Glutamatergic neuron (in vitro differentiated cells): ENCODE measurements at regions not wholly inside any gene's neighbourhood (a gene's known extent, or its start where the extent isn't known, plus 50 kb on each side); places are given as distances from the start of the nearest gene placed in this dataset.
"Not testable (repeated sequence)": the region's sequence is repeated elsewhere in the genome, so short reads cannot be mapped to it uniquely, and the experiment has no call there.

ENCODE experiments used
- DNase-seq: peaks from one replicate; pipeline ENCODE4 v3.0.0; 2022
- H3K27ac Mint-ChIP-seq: one replicate; pipeline ENCODE4 v1.8.0; 2020; ENCODE audit warnings: mild to moderate bottlenecking, mixed read lengths, inconsistent platforms; ENCODE audit not compliant: unreplicated experiment
- H3K27me3 Mint-ChIP-seq: one replicate; pipeline ENCODE4 v1.8.0; 2020; ENCODE audit warnings: mild to moderate bottlenecking, moderate library complexity, mixed read lengths, inconsistent platforms; ENCODE audit not compliant: unreplicated experiment
- H3K36me3 Mint-ChIP-seq: one replicate; pipeline ENCODE4 v1.8.0; 2020; ENCODE audit warnings: mild to moderate bottlenecking, mixed read lengths, inconsistent platforms; ENCODE audit not compliant: unreplicated experiment
- H3K4me1 Mint-ChIP-seq: one replicate; pipeline ENCODE4 v1.8.0; 2020; ENCODE audit warnings: mild to moderate bottlenecking, low read depth, mixed read lengths, inconsistent platforms; ENCODE audit not compliant: unreplicated experiment
- H3K4me3 Mint-ChIP-seq: one replicate; pipeline ENCODE4 v1.8.0; 2020; ENCODE audit warnings: mild to moderate bottlenecking, mixed read lengths, inconsistent platforms; ENCODE audit not compliant: unreplicated experiment
- H3K9me3 Mint-ChIP-seq: one replicate; pipeline ENCODE4 v1.8.0; 2020; ENCODE audit warnings: mild to moderate bottlenecking, moderate library complexity, mixed read lengths, inconsistent platforms; ENCODE audit not compliant: unreplicated experiment
- TF ChIP-seq, protein P1 (sequence below): fragments of 200-600 bp; sonication (generic); IDR thresholded peaks from one replicate; pipeline ENCODE4 v1.5.0; 2021; ENCODE audit not compliant: partially characterized antibody, unreplicated experiment

GRCh38 chr12:61251076-61251475, 1009.1 kb upstream of the USP15 start:
- H3K27me3 Mint-ChIP-seq: no peaks in the 10 kb centered on the region
- H3K27ac Mint-ChIP-seq: no peak overlapping the region

GRCh38 chr12:61254225-61254624, 1006.0 kb upstream of the USP15 start:
- H3K36me3 Mint-ChIP-seq: no peaks in the 10 kb centered on the region
- no peaks in the 10 kb centered on the region for H3K27me3 Mint-ChIP-seq
- H3K27ac Mint-ChIP-seq: no peak overlapping the region
- no peak overlapping the region for H3K4me3 Mint-ChIP-seq
- TF ChIP-seq, protein P1, sequence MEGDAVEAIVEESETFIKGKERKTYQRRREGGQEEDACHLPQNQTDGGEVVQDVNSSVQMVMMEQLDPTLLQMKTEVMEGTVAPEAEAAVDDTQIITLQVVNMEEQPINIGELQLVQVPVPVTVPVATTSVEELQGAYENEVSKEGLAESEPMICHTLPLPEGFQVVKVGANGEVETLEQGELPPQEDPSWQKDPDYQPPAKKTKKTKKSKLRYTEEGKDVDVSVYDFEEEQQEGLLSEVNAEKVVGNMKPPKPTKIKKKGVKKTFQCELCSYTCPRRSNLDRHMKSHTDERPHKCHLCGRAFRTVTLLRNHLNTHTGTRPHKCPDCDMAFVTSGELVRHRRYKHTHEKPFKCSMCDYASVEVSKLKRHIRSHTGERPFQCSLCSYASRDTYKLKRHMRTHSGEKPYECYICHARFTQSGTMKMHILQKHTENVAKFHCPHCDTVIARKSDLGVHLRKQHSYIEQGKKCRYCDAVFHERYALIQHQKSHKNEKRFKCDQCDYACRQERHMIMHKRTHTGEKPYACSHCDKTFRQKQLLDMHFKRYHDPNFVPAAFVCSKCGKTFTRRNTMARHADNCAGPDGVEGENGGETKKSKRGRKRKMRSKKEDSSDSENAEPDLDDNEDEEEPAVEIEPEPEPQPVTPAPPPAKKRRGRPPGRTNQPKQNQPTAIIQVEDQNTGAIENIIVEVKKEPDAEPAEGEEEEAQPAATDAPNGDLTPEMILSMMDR: no peak
- H3K4me1 Mint-ChIP-seq: no peaks in the 10 kb centered on the region
- no peaks in the 10 kb centered on the region for H3K9me3 Mint-ChIP-seq
- DNase-seq: no peak

More at GRCh38 chr12:61251076-61251475, 1009.1 kb upstream of the USP15 start:
- no peaks in the 10 kb centered on the region for H3K9me3 Mint-ChIP-seq
- no peak for DNase-seq
- no peaks in the 10 kb centered on the region for H3K36me3 Mint-ChIP-seq
- TF ChIP-seq, protein P1: no peak
- H3K4me3 Mint-ChIP-seq: no peak overlapping the region
- H3K4me1 Mint-ChIP-seq: no peaks in the 10 kb centered on the region

DNA sequence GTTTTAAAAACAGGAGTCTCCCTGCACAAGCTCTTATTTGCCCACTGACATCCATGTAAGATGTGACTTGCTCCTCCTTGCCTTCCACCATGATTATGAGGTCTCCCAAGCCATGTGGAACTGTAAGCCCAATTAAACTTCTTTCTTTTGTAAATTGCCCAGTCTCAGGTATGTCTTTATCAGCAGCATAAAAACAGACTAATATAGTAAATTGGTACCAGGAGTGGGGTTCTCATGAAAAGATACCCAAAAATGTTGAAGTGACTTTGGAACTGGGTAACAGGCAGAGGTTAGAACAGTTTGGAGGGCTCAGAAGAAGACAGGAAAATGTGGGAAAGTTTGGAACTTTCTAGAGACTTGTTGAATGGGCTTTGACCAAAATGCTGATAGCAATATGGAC, 995.9 kb upstream of the USP15 start:
- H3K27ac Mint-ChIP-seq, H3K9me3 Mint-ChIP-seq: not testable (repeated sequence)

GRCh38 chr12:61267474-61267873, 992.7 kb upstream of the USP15 start:
- Mint-ChIP-seq H3K27ac (no peak overlapping the region), H3K36me3 (peaks cover 14% of the 10 kb centered on the region), H3K9me3 (peaks cover 2% of the 10 kb centered on the region), H3K4me3 (no peak overlapping the region), H3K27me3 (peaks cover 2% of the 10 kb centered on the region), H3K4me1 (no peaks in the 10 kb centered on the region)
- TF ChIP-seq, protein P1: no peak
- no peak for DNase-seq

More for the DNA sequence above, 995.9 kb upstream of the USP15 start:
- not testable (repeated sequence) for H3K27me3 Mint-ChIP-seq, H3K4me3 Mint-ChIP-seq, DNase-seq, H3K4me1 Mint-ChIP-seq
- H3K36me3 Mint-ChIP-seq: peaks cover 14% of the 10 kb centered on the region

DNA sequence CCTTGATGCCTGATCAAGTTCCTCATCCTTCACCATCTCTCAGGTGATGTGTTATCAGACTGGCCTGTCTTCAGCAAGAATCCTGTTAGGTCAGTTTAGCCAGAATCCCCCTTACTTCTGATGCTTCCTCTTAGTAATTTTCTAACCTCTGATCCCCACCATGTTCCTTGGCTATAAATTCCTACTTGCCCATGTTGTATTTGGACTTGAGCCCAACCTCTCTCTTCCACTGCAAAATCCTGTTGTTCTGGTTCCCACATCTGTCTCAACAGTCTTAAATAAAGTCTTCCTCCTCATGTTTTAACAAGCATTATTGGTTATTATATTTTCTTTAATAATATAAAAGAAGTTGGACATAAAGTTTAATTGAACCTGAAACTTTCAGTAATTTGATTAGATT, 987.8 kb upstream of the USP15 start:
- H3K4me1 Mint-ChIP-seq: no peaks in the 10 kb centered on the region
- TF ChIP-seq, protein P1: no peak
- H3K27me3 Mint-ChIP-seq: peaks cover 2% of the 10 kb centered on the region
- no peak overlapping the region for H3K4me3 Mint-ChIP-seq
- peaks cover 1% of the 10 kb centered on the region for H3K9me3 Mint-ChIP-seq
- H3K27ac Mint-ChIP-seq: no peak overlapping the region
- no peak for DNase-seq
- no peaks in the 10 kb centered on the region for H3K36me3 Mint-ChIP-seq
